ENCODE measurements at regions not wholly inside any gene's neighbourhood (a gene's known extent, or its start where the extent isn't known, plus 50 kb on each side); places are given as distances from the start of the nearest gene placed in this dataset.

GRCh38 chr3:28765194-28765593 is 416.6 kb upstream of the AZI2 start:
- no TSS peak for BruUV-seq (replicated peaks)
- ChIA-PET POLR2A (no interaction called here), CTCF (ENCODE audit: unreplicated experiment) (no interaction called here)

GRCh38 chr3:28768439-28768838 is 419.8 kb upstream of the AZI2 start:
- Histone ChIP-seq H3K27ac (ENCODE audit: low read depth, low read length, poor library complexity, severe bottlenecking) (no peak overlapping the region), H2AFZ (ENCODE audit: low read length) (no peak overlapping the region), H3K9me2 (ENCODE audit: insufficient read depth, low read length) (no peaks in the 10 kb centered on the region), H3K36me3 (ENCODE audit: insufficient read depth, low read length) (no peaks in the 10 kb centered on the region), H3K4me3 (ENCODE audit: low read depth, low read length, poor library complexity, severe bottlenecking) (no peak overlapping the region), H3K4me1 (ENCODE audit: insufficient read depth, low read length, poor library complexity, severe bottlenecking) (no peaks in the 10 kb centered on the region), H4K20me1 (ENCODE audit: insufficient read depth, low read length) (no peaks in the 10 kb centered on the region), H3K9me3 (ENCODE audit: low read length) (no peaks in the 10 kb centered on the region), H3K4me2 (ENCODE audit: low read length) (no peak overlapping the region), H3K79me2 (ENCODE audit: insufficient read depth, low read depth, low read length) (no peaks in the 10 kb centered on the region)
- POLR2A ChIA-PET, result interaction anchor here (0.5 to 0.8 kb wide), 2 partner anchors 11 to 566 kb away, joined by 3 read pairs; no protein-coding TSS in a partner anchor
- DNase-seq (ENCODE audit: low spot score), result no peak
- intact Hi-C loops (cut with micrococcal nuclease; ENCODE audit: unreplicated experiment), result no loop called here
- BruUV-seq (replicated peaks), result no TSS peak
- CTCF ChIA-PET (ENCODE audit: unreplicated experiment), result no interaction called here
- TF ChIP-seq EZH2phosphoT487 (IDR thresholded peaks at IDR 0.05; ENCODE audit: borderline replicate concordance, low read depth, low read length) (no peak), CTCF (conservative IDR thresholded peaks at IDR 0.05; ENCODE audit: low read length) (no peak)

More at GRCh38 chr3:28765194-28765593, 416.6 kb upstream of the AZI2 start:
- H3K4me3 ChIP-seq (ENCODE audit: low read depth, low read length, poor library complexity, severe bottlenecking), result no peak overlapping the region
- TF ChIP-seq EZH2phosphoT487 (IDR thresholded peaks at IDR 0.05; ENCODE audit: borderline replicate concordance, low read depth, low read length) (no peak), CTCF (conservative IDR thresholded peaks at IDR 0.05; ENCODE audit: low read length) (no peak)
- H2AFZ ChIP-seq (ENCODE audit: low read length), result no peak overlapping the region
- intact Hi-C loops (cut with micrococcal nuclease; ENCODE audit: unreplicated experiment), result no loop called here
- no peaks in the 10 kb centered on the region for H3K4me1 ChIP-seq (ENCODE audit: insufficient read depth, low read length, poor library complexity, severe bottlenecking)
- no peaks in the 10 kb centered on the region for H3K79me2 ChIP-seq (ENCODE audit: insufficient read depth, low read depth, low read length)
- H3K36me3 ChIP-seq (ENCODE audit: insufficient read depth, low read length), result no peaks in the 10 kb centered on the region
- no peaks in the 10 kb centered on the region for H3K9me2 ChIP-seq (ENCODE audit: insufficient read depth, low read length)
- H3K27ac ChIP-seq (ENCODE audit: low read depth, low read length, poor library complexity, severe bottlenecking), result no peak overlapping the region
- no peaks in the 10 kb centered on the region for H4K20me1 ChIP-seq (ENCODE audit: insufficient read depth, low read length)
- DNase-seq (ENCODE audit: low spot score), result no peak
- H3K4me2 ChIP-seq (ENCODE audit: low read length), result no peak overlapping the region
- no peaks in the 10 kb centered on the region for H3K9me3 ChIP-seq (ENCODE audit: low read length)

GRCh38 chr3:28777806-28778475 is 429.3 kb upstream of the AZI2 start:
- Histone ChIP-seq H4K20me1 (ENCODE audit: insufficient read depth, low read length) (no peaks in the 10 kb centered on the region), H3K4me2 (ENCODE audit: low read length) (no peak overlapping the region)
- POLR2A ChIA-PET, result interaction anchor here (0.6 kb wide), 1 partner anchor 53 kb away, joined by 3 read pairs; no protein-coding TSS in a partner anchor

More at GRCh38 chr3:28777806-28778475, 429.3 kb upstream of the AZI2 start:
- no peak overlapping the region for H3K4me3 ChIP-seq (ENCODE audit: low read depth, low read length, poor library complexity, severe bottlenecking)
- no TSS peak for BruUV-seq (replicated peaks)
- DNase-seq (ENCODE audit: low spot score), result no peak
- no peak overlapping the region for H3K27ac ChIP-seq (ENCODE audit: low read depth, low read length, poor library complexity, severe bottlenecking)
- no peaks in the 10 kb centered on the region for H3K4me1 ChIP-seq (ENCODE audit: insufficient read depth, low read length, poor library complexity, severe bottlenecking)
- CTCF ChIA-PET (ENCODE audit: unreplicated experiment), result no interaction called here
- H3K9me3 ChIP-seq (ENCODE audit: low read length), result no peaks in the 10 kb centered on the region
- no peaks in the 10 kb centered on the region for H3K9me2 ChIP-seq (ENCODE audit: insufficient read depth, low read length)
- TF ChIP-seq CTCF (conservative IDR thresholded peaks at IDR 0.05; ENCODE audit: low read length), result no peak
- TF ChIP-seq EZH2phosphoT487 (IDR thresholded peaks at IDR 0.05; ENCODE audit: borderline replicate concordance, low read depth, low read length), result no peak
- no peaks in the 10 kb centered on the region for H3K79me2 ChIP-seq (ENCODE audit: insufficient read depth, low read depth, low read length)
- intact Hi-C loops (cut with micrococcal nuclease; ENCODE audit: unreplicated experiment), result no loop called here
- no peaks in the 10 kb centered on the region for H3K36me3 ChIP-seq (ENCODE audit: insufficient read depth, low read length)
- H2AFZ ChIP-seq (ENCODE audit: low read length), result no peak overlapping the region

Data from OCI-LY7 (cell line).